ENCODE measurements at regions not wholly inside any gene's neighbourhood (a gene's known extent, or its start where the extent isn't known, plus 50 kb on each side); places are given as distances from the start of the nearest gene placed in this dataset.

- H3K36me3 Mint-ChIP-seq: no peaks in the 10 kb centered on the region
- H3K4me3 Mint-ChIP-seq: no peak overlapping the region
- no peaks in the 10 kb centered on the region for H3K27me3 Mint-ChIP-seq
- H3K4me1 Mint-ChIP-seq: no peaks in the 10 kb centered on the region
- H3K9me3 Mint-ChIP-seq: peaks cover 8% of the 10 kb centered on the region
- no peak overlapping the region for H3K27ac Mint-ChIP-seq
Measured at GRCh38 chr3:89787979-89788378, 680.6 kb downstream of the EPHA3 start.

DNA sequence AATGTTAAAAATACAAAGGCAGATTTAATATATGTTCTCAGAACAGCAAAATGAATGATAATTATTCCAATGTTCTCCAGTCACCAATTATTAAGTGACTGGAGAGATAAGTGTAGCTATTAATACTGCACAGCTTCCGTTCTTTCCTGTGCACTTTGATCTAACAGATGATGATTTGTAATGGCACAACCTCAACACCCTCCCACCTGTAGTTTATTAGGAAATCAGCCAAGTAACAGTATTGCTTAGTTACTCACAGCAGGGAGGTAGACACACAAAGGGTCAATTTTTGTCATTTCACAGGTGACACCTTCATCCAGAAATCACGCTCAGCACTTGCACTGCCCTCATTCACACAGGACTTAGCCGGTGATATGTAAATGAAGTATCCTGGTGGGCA is 688.1 kb downstream of the EPHA3 start:
- Mint-ChIP-seq H3K9me3 (peaks cover 10% of the 10 kb centered on the region), H3K27ac (no peak overlapping the region), H3K27me3 (no peaks in the 10 kb centered on the region), H3K4me1 (no peaks in the 10 kb centered on the region), H3K36me3 (no peaks in the 10 kb centered on the region), H3K4me3 (no peak overlapping the region)

- Mint-ChIP-seq H3K36me3 (no peaks in the 10 kb centered on the region), H3K9me3 (no peaks in the 10 kb centered on the region), H3K4me1 (no peaks in the 10 kb centered on the region), H3K27me3 (no peaks in the 10 kb centered on the region), H3K4me3 (no peak overlapping the region), H3K27ac (no peak overlapping the region)
Measured at GRCh38 chr3:89802881-89803280, 695.5 kb downstream of the EPHA3 start.

GRCh38 chr3:89803711-89804110 is 696.3 kb downstream of the EPHA3 start:
- H3K4me3 Mint-ChIP-seq: no peak overlapping the region
- H3K4me1 Mint-ChIP-seq: no peaks in the 10 kb centered on the region
- no peaks in the 10 kb centered on the region for H3K36me3 Mint-ChIP-seq
- no peaks in the 10 kb centered on the region for H3K27me3 Mint-ChIP-seq
- no peak overlapping the region for H3K27ac Mint-ChIP-seq
- H3K9me3 Mint-ChIP-seq: no peaks in the 10 kb centered on the region

- Mint-ChIP-seq H3K27me3 (no peaks in the 10 kb centered on the region), H3K27ac (no peak overlapping the region), H3K9me3 (peaks cover 8% of the 10 kb centered on the region), H3K4me1 (no peaks in the 10 kb centered on the region), H3K36me3 (no peaks in the 10 kb centered on the region), H3K4me3 (no peak overlapping the region)
Measured at GRCh38 chr3:89806166-89806565, 698.7 kb downstream of the EPHA3 start.

DNA sequence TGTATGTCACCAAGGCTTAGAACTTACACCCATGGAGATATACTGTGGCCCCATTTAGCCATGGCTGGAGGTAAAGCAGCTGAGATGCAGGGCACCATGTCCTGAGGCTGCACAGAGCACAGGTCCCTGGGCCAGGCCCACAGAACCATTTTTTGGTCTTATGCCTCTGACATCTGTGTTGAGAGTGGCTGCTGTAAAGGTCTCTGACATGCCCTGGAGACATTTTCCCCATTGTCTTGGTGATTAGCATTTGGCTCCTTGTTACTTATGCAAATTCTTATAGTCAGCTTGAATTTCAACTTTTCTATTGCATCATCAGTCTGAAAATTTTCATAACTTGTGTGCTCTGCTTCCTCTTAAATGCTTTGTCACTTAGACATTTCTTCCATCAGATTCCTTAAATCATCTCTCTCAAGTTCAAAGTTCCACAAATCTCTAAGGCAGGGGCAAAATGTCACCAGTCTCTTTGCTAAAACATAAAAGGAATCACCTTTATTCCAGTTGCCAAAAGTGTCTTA is 701.3 kb downstream of the EPHA3 start:
- H3K9me3 Mint-ChIP-seq: peaks cover 8% of the 10 kb centered on the region
- H3K4me1 Mint-ChIP-seq: no peaks in the 10 kb centered on the region
- no peak overlapping the region for H3K4me3 Mint-ChIP-seq
- no peaks in the 10 kb centered on the region for H3K27me3 Mint-ChIP-seq
- H3K36me3 Mint-ChIP-seq: no peaks in the 10 kb centered on the region
- H3K27ac Mint-ChIP-seq: no peak overlapping the region

GRCh38 chr3:89813500-89813899 is 706.1 kb downstream of the EPHA3 start:
- H3K27ac Mint-ChIP-seq: no peak overlapping the region
- H3K4me3 Mint-ChIP-seq: no peak overlapping the region
- no peaks in the 10 kb centered on the region for H3K27me3 Mint-ChIP-seq
- peaks cover 15% of the 10 kb centered on the region for H3K9me3 Mint-ChIP-seq
- H3K36me3 Mint-ChIP-seq: no peaks in the 10 kb centered on the region
- no peaks in the 10 kb centered on the region for H3K4me1 Mint-ChIP-seq

GRCh38 chr3:89841041-89841440 is 733.6 kb downstream of the EPHA3 start:
- Mint-ChIP-seq H3K4me1 (no peaks in the 10 kb centered on the region), H3K9me3 (peaks cover 17% of the 10 kb centered on the region), H3K27me3 (no peaks in the 10 kb centered on the region), H3K27ac (no peak overlapping the region), H3K36me3 (no peaks in the 10 kb centered on the region), H3K4me3 (no peak overlapping the region)

- no peaks in the 10 kb centered on the region for H3K4me1 Mint-ChIP-seq
- H3K36me3 Mint-ChIP-seq: no peaks in the 10 kb centered on the region
- no peak overlapping the region for H3K27ac Mint-ChIP-seq
- no peaks in the 10 kb centered on the region for H3K27me3 Mint-ChIP-seq
- no peak overlapping the region for H3K4me3 Mint-ChIP-seq
- H3K9me3 Mint-ChIP-seq: peaks cover 19% of the 10 kb centered on the region
Measured at GRCh38 chr3:89845053-89845452, 737.6 kb downstream of the EPHA3 start.

- H3K27ac Mint-ChIP-seq: no peak overlapping the region
- peaks cover 16% of the 10 kb centered on the region for H3K9me3 Mint-ChIP-seq
- no peaks in the 10 kb centered on the region for H3K27me3 Mint-ChIP-seq
- no peaks in the 10 kb centered on the region for H3K4me1 Mint-ChIP-seq
- H3K4me3 Mint-ChIP-seq: no peak overlapping the region
- no peaks in the 10 kb centered on the region for H3K36me3 Mint-ChIP-seq
Measured at GRCh38 chr3:89847955-89848354, 740.5 kb downstream of the EPHA3 start.

- H3K27ac Mint-ChIP-seq: no peak overlapping the region
Measured at GRCh38 chr3:89851974-89852621, 744.7 kb downstream of the EPHA3 start.

DNA sequence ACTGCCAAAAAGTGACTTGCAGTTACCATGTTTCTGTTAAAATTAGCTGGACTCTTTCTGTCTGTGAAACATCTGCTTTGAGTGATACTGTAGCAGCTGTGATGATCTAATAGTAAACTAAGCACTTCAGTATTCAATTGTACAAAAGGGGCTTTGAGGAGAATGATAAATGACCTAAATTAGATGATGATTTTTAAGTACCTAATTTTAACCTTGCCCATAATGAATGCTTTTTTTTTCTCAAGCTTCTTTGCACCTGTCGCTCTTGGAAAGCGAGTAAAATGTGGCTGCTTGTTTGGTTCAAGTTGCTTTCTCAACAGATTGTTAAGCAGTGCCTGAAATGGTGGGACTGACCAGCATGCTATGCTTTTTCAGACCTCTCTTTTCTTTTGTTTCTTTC is 752.3 kb downstream of the EPHA3 start:
- no peaks in the 10 kb centered on the region for H3K4me1 Mint-ChIP-seq
- no peak overlapping the region for H3K27ac Mint-ChIP-seq
- no peak overlapping the region for H3K4me3 Mint-ChIP-seq
- peaks cover 9% of the 10 kb centered on the region for H3K9me3 Mint-ChIP-seq
- H3K36me3 Mint-ChIP-seq: no peaks in the 10 kb centered on the region
- H3K27me3 Mint-ChIP-seq: no peaks in the 10 kb centered on the region

More at GRCh38 chr3:89851974-89852621, 744.7 kb downstream of the EPHA3 start:
- Mint-ChIP-seq H3K27me3 (no peaks in the 10 kb centered on the region), H3K36me3 (no peaks in the 10 kb centered on the region), H3K9me3 (peaks cover 12% of the 10 kb centered on the region), H3K4me1 (no peaks in the 10 kb centered on the region), H3K4me3 (no peak overlapping the region)

- H3K27ac Mint-ChIP-seq: no peak overlapping the region
- no peaks in the 10 kb centered on the region for H3K4me1 Mint-ChIP-seq
- no peaks in the 10 kb centered on the region for H3K27me3 Mint-ChIP-seq
- H3K9me3 Mint-ChIP-seq: peaks cover 10% of the 10 kb centered on the region
- H3K4me3 Mint-ChIP-seq: no peak overlapping the region
- no peaks in the 10 kb centered on the region for H3K36me3 Mint-ChIP-seq
Measured at GRCh38 chr3:89867286-89867685, 759.9 kb downstream of the EPHA3 start.

DNA sequence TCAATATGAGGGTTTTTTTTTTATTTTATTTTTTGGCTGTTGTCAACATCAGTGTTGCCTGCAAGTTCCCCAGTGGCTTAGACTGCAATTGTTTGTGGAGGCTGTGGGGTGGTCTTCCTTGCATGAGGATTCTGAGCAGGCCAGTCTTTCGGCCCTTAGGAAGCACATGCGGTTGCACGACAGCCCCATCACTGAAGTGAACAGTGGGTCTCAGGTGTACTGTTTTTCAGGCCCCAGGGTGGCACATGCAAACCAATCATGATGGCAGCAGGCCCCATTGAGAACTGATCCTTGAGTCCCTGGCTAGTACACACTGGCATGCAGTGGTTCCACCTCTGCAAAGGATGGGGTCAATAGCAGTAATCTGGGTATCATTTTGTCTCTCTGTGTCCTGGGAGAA is 768.7 kb downstream of the EPHA3 start:
- Mint-ChIP-seq H3K36me3 (peaks cover 1% of the 10 kb centered on the region), H3K4me3 (no peak overlapping the region), H3K4me1 (no peaks in the 10 kb centered on the region), H3K27me3 (no peaks in the 10 kb centered on the region), H3K9me3 (peaks cover 6% of the 10 kb centered on the region), H3K27ac (no peak overlapping the region)

DNA sequence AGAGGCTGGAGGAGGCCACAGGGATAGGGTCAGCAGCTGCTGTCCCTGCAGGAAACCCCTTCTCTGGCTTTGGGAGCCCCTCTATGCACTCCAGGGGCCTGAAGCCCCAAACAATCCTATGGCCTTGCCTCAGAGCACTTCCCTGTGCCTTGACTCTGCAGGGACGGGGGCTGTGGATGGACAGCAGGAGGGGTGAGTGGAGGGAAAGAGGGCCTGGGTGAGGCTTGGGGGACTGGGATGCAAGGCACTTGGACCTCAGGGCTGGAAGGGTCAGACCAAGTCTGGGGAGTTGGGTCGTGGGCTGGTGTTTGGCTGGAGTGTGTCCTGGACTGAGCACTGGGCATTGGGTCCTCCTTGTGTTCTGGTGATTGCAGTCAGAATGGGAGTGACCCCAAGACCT is 769.8 kb downstream of the EPHA3 start:
- no peak overlapping the region for H3K27ac Mint-ChIP-seq
- H3K4me3 Mint-ChIP-seq: no peak overlapping the region
- peaks cover 6% of the 10 kb centered on the region for H3K9me3 Mint-ChIP-seq
- no peaks in the 10 kb centered on the region for H3K27me3 Mint-ChIP-seq
- H3K36me3 Mint-ChIP-seq: peaks cover 1% of the 10 kb centered on the region
- H3K4me1 Mint-ChIP-seq: no peaks in the 10 kb centered on the region

GRCh38 chr3:89889386-89889785 is 782.0 kb downstream of the EPHA3 start:
- Mint-ChIP-seq H3K27me3 (no peaks in the 10 kb centered on the region), H3K4me1 (no peaks in the 10 kb centered on the region), H3K27ac (no peak overlapping the region), H3K9me3 (peaks cover 13% of the 10 kb centered on the region), H3K4me3 (no peak overlapping the region), H3K36me3 (no peaks in the 10 kb centered on the region)

DNA sequence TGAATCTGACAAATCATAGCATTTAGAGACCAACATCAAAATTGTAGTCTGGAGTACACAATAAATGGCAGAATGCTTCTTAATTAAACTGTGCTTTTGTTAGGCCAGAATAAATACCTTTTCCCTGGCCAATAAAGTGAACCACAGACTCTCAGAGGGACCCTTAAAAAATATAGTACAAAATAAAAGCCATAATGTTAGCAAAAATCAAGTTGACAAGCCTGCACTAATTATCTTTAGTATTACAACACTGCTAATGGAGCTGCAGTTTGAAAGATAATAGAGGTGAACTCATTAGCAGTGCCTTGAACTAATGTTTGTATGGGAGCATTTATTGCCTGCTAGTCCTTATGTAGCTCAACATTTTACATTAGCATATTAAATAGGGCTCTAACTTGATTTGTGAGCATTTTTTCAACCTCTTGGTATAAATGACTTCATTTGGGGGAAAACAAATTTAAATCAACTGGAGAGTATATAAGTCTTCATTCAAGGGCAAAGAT is 801.3 kb downstream of the EPHA3 start:
- Mint-ChIP-seq H3K9me3 (peaks cover 12% of the 10 kb centered on the region), H3K36me3 (no peaks in the 10 kb centered on the region), H3K4me3 (no peak overlapping the region), H3K27ac (no peak overlapping the region), H3K4me1 (no peaks in the 10 kb centered on the region), H3K27me3 (no peaks in the 10 kb centered on the region)
